CD14-positive monocyte (primary cell): ENCODE measurements at regions not wholly inside any gene's neighbourhood (a gene's known extent, or its start where the extent isn't known, plus 50 kb on each side); places are given as distances from the start of the nearest gene placed in this dataset.

Experiments used
- DNase-seq, 3 donors: peaks; one replicate each; pipeline ENCODE4 v3.0.0-alpha.2; 2011 to 2022
- H2AFZ ChIP-seq: 2 replicates; pipeline ENCODE4 v1.6.0; 2012; ENCODE audit warnings: mild to moderate bottlenecking, low read depth, low read length, inconsistent platforms; ENCODE audit not compliant: insufficient read depth, poor library complexity, severe bottlenecking
- H3K27ac ChIP-seq, 2 donors: 1 replicate in 1 of 2; 2 replicates in 1 of 2; pipeline ENCODE4 v1.5.1; 2012 to 2013; ENCODE audit warnings: low read length in 2 of 2, control low read depth in 1 of 2, inconsistent platforms in 1 of 2, low read depth in 1 of 2, mild to moderate bottlenecking in 1 of 2
- H3K27me3 ChIP-seq, 2 donors: one replicate each; pipeline versions ENCODE4 v1.6.0 to v1.6.1; 2011 to 2013; ENCODE audit warnings: low read length in 2 of 2; ENCODE audit not compliant: control insufficient read depth in 2 of 2, insufficient read depth in 2 of 2
- H3K36me3 ChIP-seq, 2 donors: replicated peaks in 1 of 2; 1 replicate in 1 of 2; 2 replicates in 1 of 2; pipeline versions ENCODE4 v1.5.1 to v1.6.1; 2012 to 2013; ENCODE audit warnings: low read length in 2 of 2, control low read depth in 1 of 2, inconsistent platforms in 1 of 2, mild to moderate bottlenecking in 1 of 2; ENCODE audit not compliant: insufficient read depth in 2 of 2, control insufficient read depth in 1 of 2
- H3K4me1 ChIP-seq, 2 donors: 1 replicate in 1 of 2; 2 replicates in 1 of 2; pipeline versions ENCODE4 v1.5.1 to v1.6.1; 2012 to 2013; ENCODE audit warnings: low read length in 2 of 2, control low read depth in 1 of 2, inconsistent platforms in 1 of 2, mild to moderate bottlenecking in 1 of 2, moderate library complexity in 1 of 2; ENCODE audit not compliant: insufficient read depth in 2 of 2, control insufficient read depth in 1 of 2
- H3K4me2 ChIP-seq: replicated peaks from 2 replicates; pipeline ENCODE3; 2012; ENCODE audit warnings: low read length, moderate library complexity, mild to moderate bottlenecking; ENCODE audit not compliant: poor library complexity, severe bottlenecking; ENCODE audit errors: extremely low read depth
- H3K4me3 ChIP-seq, 3 experiments: fragments of 200-600 bp in 1 of 3; sonication (generic) in 1 of 3; replicated peaks in 1 of 3; 1 replicate in 2 of 3; 2 replicates in 1 of 3; pipeline ENCODE4 v1.5.1; 2011 to 2013; ENCODE audit warnings: low read length in 3 of 3, mild to moderate bottlenecking in 3 of 3, control low read depth in 2 of 3, low read depth in 2 of 3, inconsistent platforms in 1 of 3, moderate library complexity in 1 of 3
- H3K79me2 ChIP-seq: 2 replicates; pipeline ENCODE4 v1.6.0; 2012; ENCODE audit warnings: mild to moderate bottlenecking, control low read depth, inconsistent platforms, low read length, moderate library complexity; ENCODE audit not compliant: insufficient read depth
- H3K9ac ChIP-seq: 2 replicates; pipeline ENCODE4 v1.6.0; 2017; ENCODE audit warnings: low read length, mild to moderate bottlenecking; ENCODE audit not compliant: insufficient read depth, poor library complexity, severe bottlenecking
- H3K9me3 ChIP-seq, 2 donors: replicated peaks in 1 of 2; 1 replicate in 1 of 2; 2 replicates in 1 of 2; pipeline versions ENCODE4 v1.5.1 to v1.6.1; 2012 to 2013; ENCODE audit warnings: low read length in 2 of 2, control low read depth in 1 of 2; ENCODE audit not compliant: control insufficient read depth in 1 of 2, insufficient read depth in 1 of 2
- H4K20me1 ChIP-seq: 2 replicates; pipeline ENCODE4 v1.6.0; 2012; ENCODE audit warnings: mild to moderate bottlenecking, low read length, control low read depth, moderate library complexity; ENCODE audit not compliant: insufficient read depth
- H3K27ac Mint-ChIP-seq, 7 donors: one replicate each; pipeline ENCODE4 v1.8.0; 2020; ENCODE audit warnings: mild to moderate bottlenecking in 7 of 7, mixed read lengths in 7 of 7, moderate library complexity in 6 of 7, inconsistent platforms in 2 of 7
- H3K27me3 Mint-ChIP-seq, 3 donors: one replicate each; pipeline ENCODE4 v1.8.0; 2021 to 2022; ENCODE audit warnings: low read depth in 3 of 3, mild to moderate bottlenecking in 3 of 3, mixed read lengths in 3 of 3, moderate library complexity in 3 of 3, inconsistent platforms in 1 of 3
- H3K36me3 Mint-ChIP-seq, 2 donors: one replicate each; pipeline ENCODE4 v1.8.0; 2020; ENCODE audit warnings: mixed read lengths in 2 of 2, inconsistent platforms in 1 of 2, mild to moderate bottlenecking in 1 of 2
- H3K4me1 Mint-ChIP-seq: one replicate; pipeline ENCODE4 v1.8.0; 2020; ENCODE audit warnings: mild to moderate bottlenecking, mixed read lengths
- H3K4me3 Mint-ChIP-seq, 2 donors: one replicate each; pipeline ENCODE4 v1.8.0; 2020; ENCODE audit warnings: mild to moderate bottlenecking in 2 of 2, mixed read lengths in 2 of 2, moderate library complexity in 1 of 2
- H3K9me3 Mint-ChIP-seq, 7 donors: one replicate each; pipeline ENCODE4 v1.8.0; 2020 to 2022; ENCODE audit warnings: mixed read lengths in 7 of 7, mild to moderate bottlenecking in 6 of 7, moderate library complexity in 6 of 7, inconsistent platforms in 2 of 7
- WGBS: methylation state at CpG from one replicate; pipeline ENCODE4 v1.1.5; 2013; ENCODE audit warnings: missing lambda C conversion rate; ENCODE audit not compliant: insufficient coverage; 5-methylcytosine and 5-hydroxymethylcytosine counted together
- intact Hi-C, 2 donors: fragments of 100-400 bp; cut with micrococcal nuclease; formaldehyde crosslinking; loops; one replicate each; pipeline versions ENCODE4 v1.15.0 to v1.15.1; 2023
- TF ChIP-seq, protein P1 (sequence below): fragments of 200-600 bp; IDR thresholded peaks from one replicate; pipeline ENCODE4 v1.8.0; 2022; ENCODE audit warnings: antibody characterized with exemption, mild to moderate bottlenecking

DNA sequence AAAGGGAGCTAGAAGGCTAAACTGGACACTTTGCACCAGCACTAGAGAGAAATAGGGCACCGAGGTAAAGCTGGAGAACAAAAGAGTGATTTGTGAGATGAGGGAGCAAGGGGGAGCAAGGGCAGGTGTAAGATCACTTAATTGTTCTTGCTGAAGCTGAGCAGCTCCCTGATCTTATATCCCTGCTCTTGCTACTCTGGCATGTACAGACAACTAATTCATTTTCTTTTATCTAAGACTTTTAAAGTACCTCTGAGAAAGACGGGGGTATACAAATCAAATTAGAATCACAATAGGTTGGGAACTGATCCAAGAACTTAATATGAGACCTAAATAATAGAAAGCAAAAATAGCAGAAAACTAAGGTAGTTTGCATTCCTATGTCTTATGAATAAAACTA, 381.7 kb upstream of the POU3F2 start:
- no peaks in the 10 kb centered on the region for H3K36me3 Mint-ChIP-seq
- Histone ChIP-seq H3K9ac (no peak overlapping the region), H3K79me2 (no peaks in the 10 kb centered on the region), H3K4me2 (no peak overlapping the region), H2AFZ (no peak overlapping the region), H3K9me3 (no peaks in the 10 kb centered on the region), H3K27ac (no peak overlapping the region), H4K20me1 (no peaks in the 10 kb centered on the region), H3K36me3 (no peaks in the 10 kb centered on the region), H3K27me3 (no peaks in the 10 kb centered on the region), H3K4me3 (no peak overlapping the region), H3K4me1 (no peaks in the 10 kb centered on the region)
- intact Hi-C loops = no loop called here
- H3K27ac Mint-ChIP-seq = no peak overlapping the region
- no peaks in the 10 kb centered on the region for H3K27me3 Mint-ChIP-seq
- H3K4me1 Mint-ChIP-seq = no peaks in the 10 kb centered on the region
- no peak overlapping the region for H3K4me3 Mint-ChIP-seq
- no peak for DNase-seq
- peaks cover 0 to 2% (median 0%) of the 10 kb centered on the region in 7 donors for H3K9me3 Mint-ChIP-seq
- TF ChIP-seq, protein P1, sequence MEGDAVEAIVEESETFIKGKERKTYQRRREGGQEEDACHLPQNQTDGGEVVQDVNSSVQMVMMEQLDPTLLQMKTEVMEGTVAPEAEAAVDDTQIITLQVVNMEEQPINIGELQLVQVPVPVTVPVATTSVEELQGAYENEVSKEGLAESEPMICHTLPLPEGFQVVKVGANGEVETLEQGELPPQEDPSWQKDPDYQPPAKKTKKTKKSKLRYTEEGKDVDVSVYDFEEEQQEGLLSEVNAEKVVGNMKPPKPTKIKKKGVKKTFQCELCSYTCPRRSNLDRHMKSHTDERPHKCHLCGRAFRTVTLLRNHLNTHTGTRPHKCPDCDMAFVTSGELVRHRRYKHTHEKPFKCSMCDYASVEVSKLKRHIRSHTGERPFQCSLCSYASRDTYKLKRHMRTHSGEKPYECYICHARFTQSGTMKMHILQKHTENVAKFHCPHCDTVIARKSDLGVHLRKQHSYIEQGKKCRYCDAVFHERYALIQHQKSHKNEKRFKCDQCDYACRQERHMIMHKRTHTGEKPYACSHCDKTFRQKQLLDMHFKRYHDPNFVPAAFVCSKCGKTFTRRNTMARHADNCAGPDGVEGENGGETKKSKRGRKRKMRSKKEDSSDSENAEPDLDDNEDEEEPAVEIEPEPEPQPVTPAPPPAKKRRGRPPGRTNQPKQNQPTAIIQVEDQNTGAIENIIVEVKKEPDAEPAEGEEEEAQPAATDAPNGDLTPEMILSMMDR = no peak
- WGBS = no CpG with 5 or more reads among the region's 2 CpGs

DNA sequence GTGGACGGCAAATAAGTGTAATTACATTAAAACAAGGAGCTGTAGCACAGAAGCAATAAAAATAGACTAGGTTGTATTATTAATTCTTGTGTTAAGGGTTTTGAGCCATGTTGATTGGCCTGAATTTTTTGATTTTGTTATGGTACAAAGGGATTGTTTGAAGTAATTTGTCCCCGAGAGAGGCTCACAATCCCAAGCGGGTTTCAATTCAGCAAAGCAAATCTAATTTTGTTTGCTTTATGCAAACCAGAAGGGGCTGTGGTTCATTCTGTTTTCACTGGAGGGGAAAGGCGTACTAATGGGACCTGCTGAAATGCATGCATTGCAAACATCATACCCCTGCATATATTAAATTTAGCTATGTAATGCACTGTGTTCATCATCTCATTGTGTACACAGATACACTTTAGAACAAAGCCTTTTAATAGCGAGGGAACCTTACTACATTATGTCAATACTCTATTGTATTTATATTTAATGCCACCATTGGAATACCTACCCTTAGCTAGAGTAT, 379.5 kb upstream of the POU3F2 start:
- Histone ChIP-seq H2AFZ (no peak overlapping the region), H3K4me2 (no peak overlapping the region), H3K79me2 (no peaks in the 10 kb centered on the region), H3K4me1 (no peaks in the 10 kb centered on the region), H3K27ac (no peak overlapping the region), H3K9ac (no peak overlapping the region), H3K36me3 (no peaks in the 10 kb centered on the region), H3K9me3 (no peaks in the 10 kb centered on the region), H4K20me1 (no peaks in the 10 kb centered on the region), H3K4me3 (no peak overlapping the region), H3K27me3 (no peaks in the 10 kb centered on the region)
- intact Hi-C loops = no loop called here
- H3K36me3 Mint-ChIP-seq = no peaks in the 10 kb centered on the region
- TF ChIP-seq, protein P1 = no peak
- H3K4me1 Mint-ChIP-seq = no peaks in the 10 kb centered on the region
- H3K9me3 Mint-ChIP-seq = peaks cover 0 to 2% (median 0%) of the 10 kb centered on the region in 7 donors
- WGBS = 100% methylated on average over 2 of the region's 5 CpGs
- H3K27me3 Mint-ChIP-seq = no peaks in the 10 kb centered on the region
- H3K4me3 Mint-ChIP-seq = no peak overlapping the region
- no peak overlapping the region for H3K27ac Mint-ChIP-seq
- no peak for DNase-seq
